CD4-positive, alpha-beta memory T cell (primary cell): ENCODE measurements at regions not wholly inside any gene's neighbourhood (a gene's known extent, or its start where the extent isn't known, plus 50 kb on each side); places are given as distances from the start of the nearest gene placed in this dataset.

Experiments used
- CTCF ChIA-PET: fragments of 350-600 bp; sonication (Branson Sonifier 250); formaldehyde crosslinking; loops from one replicate; lab custom pipeline; 2021; ENCODE audit warnings: inconsistent platforms; ENCODE audit not compliant: partially characterized antibody; lab: Charles Lee
- POLR2A ChIA-PET: fragments of 350-600 bp; sonication (Branson Sonifier 250); formaldehyde crosslinking; loops from one replicate; lab custom pipeline; 2021; ENCODE audit not compliant: partially characterized antibody; lab: Charles Lee
- DNase-seq, 5 donors: peaks; one replicate each; pipeline versions ENCODE4 v3.0.0 to v3.0.0-alpha.2; 2020 to 2022; ENCODE audit warnings: mixed read lengths in 1 of 5
- H3K27ac ChIP-seq: one replicate; pipeline ENCODE4 v1.7.0; 2013; ENCODE audit warnings: low read depth, low read length
- H3K27me3 ChIP-seq: 2 replicates; pipeline ENCODE4 v1.7.0; 2013; ENCODE audit warnings: mild to moderate bottlenecking, low read length, moderate library complexity; ENCODE audit not compliant: insufficient read depth
- H3K36me3 ChIP-seq: 2 replicates; pipeline ENCODE4 v1.7.0; 2013; ENCODE audit warnings: mild to moderate bottlenecking, low read length, moderate library complexity; ENCODE audit not compliant: insufficient read depth
- H3K4me1 ChIP-seq: 2 replicates; pipeline ENCODE4 v1.7.0; 2013; ENCODE audit warnings: mild to moderate bottlenecking, low read length, moderate library complexity; ENCODE audit not compliant: insufficient read depth
- H3K4me3 ChIP-seq, 2 donors: one replicate each; pipeline ENCODE4 v1.7.0; 2013; ENCODE audit warnings: low read length in 2 of 2, mild to moderate bottlenecking in 1 of 2
- H3K9me3 ChIP-seq, 2 donors: one replicate each; pipeline ENCODE4 v1.7.0; 2013; ENCODE audit warnings: low read length in 2 of 2, control low read depth in 1 of 2; ENCODE audit not compliant: control insufficient read depth in 1 of 2
- H3K27ac Mint-ChIP-seq, 7 donors: one replicate each; pipeline ENCODE4 v1.8.0; 2020 to 2021; ENCODE audit warnings: mixed read lengths in 7 of 7, mild to moderate bottlenecking in 6 of 7, inconsistent platforms in 3 of 7, moderate library complexity in 3 of 7
- H3K27me3 Mint-ChIP-seq, 2 donors: one replicate each; pipeline ENCODE4 v1.8.0; 2020 to 2021; ENCODE audit warnings: mixed read lengths in 2 of 2
- H3K36me3 Mint-ChIP-seq, 2 donors: one replicate each; pipeline ENCODE4 v1.8.0; 2020 to 2021; ENCODE audit warnings: mixed read lengths in 2 of 2, inconsistent platforms in 1 of 2, mild to moderate bottlenecking in 1 of 2
- H3K4me1 Mint-ChIP-seq, 4 donors: one replicate each; pipeline ENCODE4 v1.8.0; 2020 to 2021; ENCODE audit warnings: mixed read lengths in 4 of 4, mild to moderate bottlenecking in 1 of 4
- H3K4me3 Mint-ChIP-seq, 8 donors: one replicate each; pipeline ENCODE4 v1.8.0; 2020 to 2021; ENCODE audit warnings: mixed read lengths in 8 of 8, mild to moderate bottlenecking in 7 of 8, moderate library complexity in 6 of 8, inconsistent platforms in 3 of 8
- H3K9me3 Mint-ChIP-seq, 8 donors: one replicate each; pipeline ENCODE4 v1.8.0; 2020 to 2021; ENCODE audit warnings: mixed read lengths in 8 of 8, mild to moderate bottlenecking in 5 of 8, inconsistent platforms in 3 of 8, moderate library complexity in 1 of 8
- intact Hi-C: fragments of 100-400 bp; cut with micrococcal nuclease; formaldehyde crosslinking; loops from one replicate; pipeline ENCODE4 v1.15.1; 2023

DNA sequence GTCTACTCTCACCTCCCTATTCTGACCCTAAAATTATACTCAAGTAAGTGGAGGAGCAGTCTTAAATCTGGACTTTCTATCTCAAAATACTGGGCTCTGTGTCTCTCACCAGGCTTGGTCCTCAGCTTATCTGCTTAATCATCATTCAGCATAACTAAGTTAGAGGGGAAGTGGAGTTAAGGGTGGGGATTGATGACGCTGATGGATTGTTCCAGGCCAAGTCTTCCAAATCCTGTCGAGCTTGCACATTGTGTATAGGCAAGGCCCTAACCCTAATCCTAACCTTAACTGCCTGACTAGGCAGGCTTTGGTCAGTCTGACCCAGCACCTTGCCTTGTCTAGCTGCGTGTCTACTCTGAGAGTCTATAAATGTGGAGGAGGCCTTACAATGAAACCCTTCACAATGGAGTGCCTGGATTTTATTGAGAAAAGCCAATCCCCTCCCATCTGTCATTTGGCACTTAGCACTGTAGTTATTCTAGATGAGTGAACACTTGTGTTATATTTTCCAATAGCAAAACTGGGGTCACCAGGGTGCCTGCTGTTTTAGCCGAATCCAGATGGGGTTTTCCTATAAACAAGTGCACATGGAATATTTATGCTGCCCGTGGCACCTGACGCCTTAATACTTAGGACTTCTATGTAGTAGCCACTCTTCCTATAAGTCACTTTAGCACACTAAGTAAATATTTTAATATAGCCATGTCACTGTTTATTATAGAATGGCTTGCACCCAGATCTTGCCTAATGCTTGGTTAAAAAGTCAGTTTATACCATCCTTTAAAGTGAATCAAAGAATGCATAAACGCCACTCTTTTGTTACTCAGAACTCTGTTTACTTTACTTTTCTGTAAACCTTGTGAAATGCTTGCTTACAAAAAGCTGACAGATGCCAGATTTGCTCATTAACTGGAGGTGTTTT, 193.2 kb upstream of the MYOCD start:
- H3K27me3 Mint-ChIP-seq, result no peaks in the 10 kb centered on the region
- CTCF ChIA-PET, result no interaction called here
- intact Hi-C loops, result no loop called here
- Histone ChIP-seq H3K27me3 (no peaks in the 10 kb centered on the region), H3K27ac (no peak overlapping the region), H3K36me3 (no peaks in the 10 kb centered on the region), H3K4me3 (no peak overlapping the region), H3K9me3 (no peaks in the 10 kb centered on the region), H3K4me1 (no peaks in the 10 kb centered on the region)
- H3K9me3 Mint-ChIP-seq, result peaks cover 0 to 11% (median under 1%) of the 10 kb centered on the region in 8 donors
- POLR2A ChIA-PET, result no interaction called here
- H3K36me3 Mint-ChIP-seq, result no peaks in the 10 kb centered on the region
- H3K4me1 Mint-ChIP-seq, result no peaks in the 10 kb centered on the region
- no peak overlapping the region for H3K4me3 Mint-ChIP-seq
- H3K27ac Mint-ChIP-seq, result no peak overlapping the region
- no peak for DNase-seq

DNA sequence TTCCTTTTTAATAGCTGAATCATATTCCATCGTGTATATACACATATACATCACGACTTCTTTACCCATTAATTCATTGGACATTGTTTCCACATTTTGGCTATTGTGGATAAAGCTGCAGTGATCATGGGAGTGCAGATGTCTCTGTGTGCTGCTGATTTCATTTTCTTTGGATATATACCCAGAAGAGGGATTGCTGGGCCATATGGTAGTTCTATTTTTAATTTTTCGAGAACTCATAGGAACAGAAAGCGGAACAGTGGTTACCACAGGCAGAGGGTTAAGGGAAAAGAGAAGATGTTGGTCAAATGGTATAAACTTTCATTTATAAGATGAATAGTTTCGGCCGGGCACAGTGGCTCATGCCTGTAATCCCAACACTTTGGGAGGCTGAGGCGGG, 187.4 kb upstream of the MYOCD start:
- no peak overlapping the region for H3K4me3 Mint-ChIP-seq
- intact Hi-C loops, result no loop called here

GRCh38 chr17:12485361-12485906, 180.3 kb upstream of the MYOCD start:
- H3K27me3 ChIP-seq, result no peaks in the 10 kb centered on the region
- no peak overlapping the region for H3K4me3 ChIP-seq
- no peaks in the 10 kb centered on the region for H3K9me3 ChIP-seq
- no peaks in the 10 kb centered on the region for H3K4me1 ChIP-seq
- no peaks in the 10 kb centered on the region for H3K27me3 Mint-ChIP-seq
- no peak overlapping the region for H3K27ac ChIP-seq
- no peaks in the 10 kb centered on the region for H3K36me3 Mint-ChIP-seq
- no peak overlapping the region for H3K4me3 Mint-ChIP-seq
- no peak overlapping the region for H3K27ac Mint-ChIP-seq
- ChIA-PET CTCF (no interaction called here), POLR2A (no interaction called here)
- H3K36me3 ChIP-seq, result no peaks in the 10 kb centered on the region
- H3K4me1 Mint-ChIP-seq, result no peaks in the 10 kb centered on the region
- intact Hi-C loops, result no loop called here
- DNase-seq, result no peak
- peaks cover 0 to 5% (median 3%) of the 10 kb centered on the region in 8 donors for H3K9me3 Mint-ChIP-seq

More for the DNA sequence above, 187.4 kb upstream of the MYOCD start:
- Mint-ChIP-seq H3K4me1 (no peaks in the 10 kb centered on the region), H3K27me3 (no peaks in the 10 kb centered on the region), H3K9me3 (peaks cover 0 to 3% (median under 1%) of the 10 kb centered on the region in 8 donors), H3K27ac (no peak overlapping the region), H3K36me3 (no peaks in the 10 kb centered on the region)
- no peak for DNase-seq
- CTCF ChIA-PET, result no interaction called here
- POLR2A ChIA-PET, result no interaction called here
- H3K36me3 ChIP-seq, result no peaks in the 10 kb centered on the region
- no peak overlapping the region for H3K27ac ChIP-seq
- no peaks in the 10 kb centered on the region for H3K9me3 ChIP-seq
- no peaks in the 10 kb centered on the region for H3K4me1 ChIP-seq
- no peak overlapping the region for H3K4me3 ChIP-seq
- H3K27me3 ChIP-seq, result no peaks in the 10 kb centered on the region

- no peaks in the 10 kb centered on the region for H3K4me1 ChIP-seq
- POLR2A ChIA-PET, result no interaction called here
- Mint-ChIP-seq H3K4me1 (no peaks in the 10 kb centered on the region), H3K36me3 (no peaks in the 10 kb centered on the region), H3K27me3 (no peaks in the 10 kb centered on the region), H3K27ac (no peak overlapping the region), H3K4me3 (no peak overlapping the region), H3K9me3 (peaks cover under 1 to 8% (median 4%) of the 10 kb centered on the region in 8 donors)
- no peaks in the 10 kb centered on the region for H3K9me3 ChIP-seq
- intact Hi-C loops, result no loop called here
- no peak overlapping the region for H3K4me3 ChIP-seq
- no peak for DNase-seq
- no peaks in the 10 kb centered on the region for H3K27me3 ChIP-seq
- H3K36me3 ChIP-seq, result no peaks in the 10 kb centered on the region
- no peak overlapping the region for H3K27ac ChIP-seq
- CTCF ChIA-PET, result no interaction called here
Observed at GRCh38 chr17:12489325-12489724, 176.4 kb upstream of the MYOCD start.

- ChIA-PET POLR2A (no interaction called here), CTCF (no interaction called here)
- no peaks in the 10 kb centered on the region for H3K4me1 Mint-ChIP-seq
- no peak overlapping the region for H3K4me3 ChIP-seq
- no peaks in the 10 kb centered on the region for H3K36me3 Mint-ChIP-seq
- peaks cover 0 to 9% (median 4%) of the 10 kb centered on the region in 8 donors for H3K9me3 Mint-ChIP-seq
- no peak overlapping the region for H3K27ac Mint-ChIP-seq
- no peaks in the 10 kb centered on the region for H3K36me3 ChIP-seq
- no peaks in the 10 kb centered on the region for H3K4me1 ChIP-seq
- H3K9me3 ChIP-seq, result no peaks in the 10 kb centered on the region
- H3K27me3 ChIP-seq, result no peaks in the 10 kb centered on the region
- no peak overlapping the region for H3K27ac ChIP-seq
- no peak for DNase-seq
- intact Hi-C loops, result no loop called here
- H3K4me3 Mint-ChIP-seq, result no peak overlapping the region
- no peaks in the 10 kb centered on the region for H3K27me3 Mint-ChIP-seq
Observed at GRCh38 chr17:12492450-12492849, 173.2 kb upstream of the MYOCD start.

DNA sequence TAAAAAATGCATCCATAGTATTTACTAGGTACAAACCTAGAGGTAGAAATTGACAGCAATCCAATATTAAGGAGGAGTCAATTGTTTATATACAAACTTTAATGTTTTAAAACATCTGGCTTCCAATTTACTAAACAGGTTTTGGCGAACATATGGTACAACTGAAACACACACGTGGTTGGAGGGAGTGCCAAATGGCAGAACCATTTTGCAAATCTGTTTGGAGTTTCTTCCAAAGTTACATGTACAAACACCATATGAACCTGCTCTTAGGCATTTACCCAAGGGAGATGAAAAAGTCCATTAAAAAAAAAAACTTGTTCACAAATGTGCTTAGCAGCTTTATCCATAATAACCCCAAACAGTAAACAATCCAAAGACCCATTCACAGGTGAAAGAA, 159.8 kb upstream of the MYOCD start:
- ChIA-PET CTCF (no interaction called here), POLR2A (no interaction called here)
- no peaks in the 10 kb centered on the region for H3K36me3 Mint-ChIP-seq
- Histone ChIP-seq H3K4me3 (no peak overlapping the region), H3K9me3 (no peaks in the 10 kb centered on the region), H3K27me3 (no peaks in the 10 kb centered on the region), H3K36me3 (no peaks in the 10 kb centered on the region), H3K4me1 (no peaks in the 10 kb centered on the region), H3K27ac (no peak overlapping the region)
- DNase-seq, result no peak
- no peak overlapping the region for H3K4me3 Mint-ChIP-seq
- no peaks in the 10 kb centered on the region for H3K4me1 Mint-ChIP-seq
- H3K9me3 Mint-ChIP-seq, result peaks cover 0 to 4% (median 2%) of the 10 kb centered on the region in 8 donors
- no peak overlapping the region for H3K27ac Mint-ChIP-seq
- H3K27me3 Mint-ChIP-seq, result no peaks in the 10 kb centered on the region
- intact Hi-C loops, result no loop called here

GRCh38 chr17:12507026-12507595, 158.6 kb upstream of the MYOCD start:
- H3K4me3 ChIP-seq, result no peak overlapping the region
- no peak overlapping the region for H3K27ac ChIP-seq
- H3K36me3 Mint-ChIP-seq, result no peaks in the 10 kb centered on the region
- intact Hi-C loops, result no loop called here
- ChIA-PET CTCF (no interaction called here), POLR2A (no interaction called here)
- no peaks in the 10 kb centered on the region for H3K27me3 ChIP-seq
- H3K9me3 ChIP-seq, result no peaks in the 10 kb centered on the region
- DNase-seq, result no peak
- no peaks in the 10 kb centered on the region for H3K27me3 Mint-ChIP-seq
- H3K27ac Mint-ChIP-seq, result no peak overlapping the region
- H3K4me1 ChIP-seq, result no peaks in the 10 kb centered on the region
- peaks cover 0 to 5% (median 3%) of the 10 kb centered on the region in 8 donors for H3K9me3 Mint-ChIP-seq
- no peak overlapping the region for H3K4me3 Mint-ChIP-seq
- no peaks in the 10 kb centered on the region for H3K4me1 Mint-ChIP-seq
- H3K36me3 ChIP-seq, result no peaks in the 10 kb centered on the region
